ENCODE measurements at regions not wholly inside any gene's neighbourhood (a gene's known extent, or its start where the extent isn't known, plus 50 kb on each side); places are given as distances from the start of the nearest gene placed in this dataset.

- Histone ChIP-seq H3K27ac (no peak overlapping the region), H3K36me3 (no peaks in the 10 kb centered on the region), H3K4me1 (no peaks in the 10 kb centered on the region), H3K27me3 (peaks cover 21% of the 10 kb centered on the region), H3K4me3 (no peak overlapping the region), H3K9me3 (no peaks in the 10 kb centered on the region)
- WGBS, 2 donors (ENCODE audit: low coverage in 1 of 2): 66 to 79% methylated on average over 2 of the region's 2 CpGs
- TF ChIP-seq EP300 (IDR thresholded peaks at IDR 0.05) (no peak), POLR2AphosphoS5 (IDR thresholded peaks at IDR 0.05) (no peak), CTCF (IDR thresholded peaks at IDR 0.05) (no peak), POLR2A (IDR thresholded peaks at IDR 0.05) (no peak)
- no peak for ATAC-seq
Observed at GRCh38 chr6:98783578-98783977, 50.8 kb upstream of the POU3F2 start.

Small RNAs in the stretch of these regions (small RNA-seq; reads per million reads assigned to genes)
- gene AL589826.1 (0 reads per million in 4 donors), gene MIR2113 (0 reads per million in 4 donors)

Measured in gastroesophageal sphincter (tissue), 4 donors.